GM12878 (cell line): ENCODE measurements at regions not wholly inside any gene's neighbourhood (a gene's known extent, or its start where the extent isn't known, plus 50 kb on each side); places are given as distances from the start of the nearest gene placed in this dataset.

Source experiments
- ATAC-seq: fragments of 200-7000 bp; cut with Tn5 transposase; 3 replicates; pipeline ENCODE4 v1.9.1; 2020; ENCODE audit warnings: mild to moderate bottlenecking, moderate library complexity
- BruUV-seq: library from RNA; stranded (reverse); fragments of 400-500 nt; replicated peaks from 2 replicates; lab custom pipeline; 2021; lab: Mats Ljungman, UMichigan
- CTCF ChIA-PET: fragments of 300-600 bp; sonication (Branson Sonifier 250); formaldehyde crosslinking; extraction: SDS; loops from one replicate; lab custom pipeline; 2021; ENCODE audit warnings: inconsistent platforms; lab: Yijun Ruan, JAX
- POLR2A ChIA-PET: fragments of 350-600 bp; formaldehyde crosslinking; extraction: SDS; loops from one replicate; lab custom pipeline; 2021; ENCODE audit warnings: inconsistent platforms; lab: Charles Lee
- RAD21 ChIA-PET: fragments of 300-600 bp; sonication (Branson Sonifier 250); formaldehyde crosslinking; loops from one replicate; lab custom pipeline; 2023; ENCODE audit warnings: antibody characterized with exemption; ENCODE audit not compliant: unreplicated experiment; lab: Charles Lee
- SMC1A ChIA-PET: fragments of 300-600 bp; sonication (Branson Sonifier 250); formaldehyde crosslinking; loops from one replicate; lab custom pipeline; 2023; ENCODE audit not compliant: unreplicated experiment, uncharacterized antibody; lab: Charles Lee
- DNase-seq: peaks from one replicate; pipeline ENCODE4 v3.0.0-alpha.2; 2011; ENCODE audit warnings: low read depth, low spot score
- FAIRE-seq: peaks from 3 replicates; lab custom pipeline; 2011; peaks lifted over from hg19 to GRCh38; lab: Jason Lieb, UNC
- H2AFZ ChIP-seq: 2 replicates; pipeline ENCODE4 v1.6.0; 2011; ENCODE audit warnings: low read depth, low read length, control low read depth; ENCODE audit not compliant: control insufficient read depth
- H3K27ac ChIP-seq: 2 replicates; pipeline ENCODE4 v1.5.1; 2011; ENCODE audit warnings: control low read depth; ENCODE audit not compliant: control insufficient read depth, insufficient read depth
- H3K27me3 ChIP-seq, 2 experiments: replicated peaks in 1 of 2; 2 replicates each; pipeline versions ENCODE4 v1.6.0 to v1.6.1; 2011; ENCODE audit warnings: low read length in 1 of 2; ENCODE audit not compliant: control insufficient read depth in 2 of 2, insufficient read depth in 2 of 2
- H3K36me3 ChIP-seq, 2 experiments: 2 replicates each; pipeline ENCODE4 v1.5.1; 2011; ENCODE audit warnings: low read length in 1 of 2; ENCODE audit not compliant: control insufficient read depth in 2 of 2, insufficient read depth in 2 of 2
- H3K4me1 ChIP-seq: 2 replicates; pipeline ENCODE4 v1.6.1; 2011; ENCODE audit warnings: mild to moderate bottlenecking, low read length, moderate library complexity, mixed read lengths; ENCODE audit not compliant: control insufficient read depth, insufficient read depth
- H3K4me2 ChIP-seq: 2 replicates; pipeline ENCODE4 v1.6.0; 2011; ENCODE audit warnings: control low read depth; ENCODE audit not compliant: control insufficient read depth, insufficient read depth
- H3K4me3 ChIP-seq: fragments of 200-600 bp; sonication (generic); 2 replicates; pipeline ENCODE4 v1.5.1; 2016
- H3K79me2 ChIP-seq: 2 replicates; pipeline ENCODE4 v1.6.0; 2011; ENCODE audit warnings: low read length; ENCODE audit not compliant: control insufficient read depth, insufficient read depth
- H3K9ac ChIP-seq: 2 replicates; pipeline ENCODE4 v1.8.0; 2011; ENCODE audit warnings: low read length, control low read depth, mixed read lengths; ENCODE audit not compliant: control insufficient read depth, insufficient read depth
- H3K9me3 ChIP-seq: replicated peaks from 3 replicates; pipeline ENCODE4 v1.5.1; 2011; ENCODE audit warnings: mild to moderate bottlenecking, low read length; ENCODE audit not compliant: control insufficient read depth, insufficient read depth
- H4K20me1 ChIP-seq: 2 replicates; pipeline ENCODE4 v1.6.0; 2011; ENCODE audit not compliant: control insufficient read depth, insufficient read depth
- ATF7 ChIP-seq: fragments of 450-650 bp; IDR thresholded peaks from 2 replicates; pipeline ENCODE4 v1.6.1; 2016; ENCODE audit warnings: low read depth, mild to moderate bottlenecking
- CHD2 ChIP-seq: IDR thresholded peaks from 2 replicates; pipeline ENCODE4 v1.6.1; 2011; ENCODE audit warnings: low read depth, low read length, improper control_type of control experiment, borderline replicate concordance
- ESRRA ChIP-seq: IDR thresholded peaks from 2 replicates; pipeline ENCODE4 v1.6.1; 2012; ENCODE audit warnings: mild to moderate bottlenecking, low read length, improper control_type of control experiment
- ETV6 ChIP-seq, 2 experiments: fragments of 450-650 bp in 1 of 2; IDR thresholded peaks in 1 of 2; conservative IDR thresholded peaks in 1 of 2; 2 replicates each; pipeline ENCODE4 v1.6.1; 2014; ENCODE audit warnings: antibody characterized with exemption in 1 of 2, borderline replicate concordance in 1 of 2, low read depth in 1 of 2, mild to moderate bottlenecking in 1 of 2, moderate library complexity in 1 of 2
- HCFC1 ChIP-seq: fragments of 150-350 bp; IDR thresholded peaks from 2 replicates; pipeline ENCODE4 v1.6.1; 2014; ENCODE audit warnings: low read length
- HDGF ChIP-seq: fragments of 450-650 bp; IDR thresholded peaks from 2 replicates; pipeline ENCODE4 v1.6.1; 2016; ENCODE audit warnings: antibody characterized with exemption
- KDM1A ChIP-seq: fragments of 200-600 bp; sonication (generic); IDR thresholded peaks from 2 replicates; pipeline ENCODE4 v1.6.1; 2016; ENCODE audit warnings: borderline replicate concordance
- PAX8 ChIP-seq: fragments of 450-650 bp; IDR thresholded peaks from 2 replicates; pipeline ENCODE4 v1.6.1; 2017; ENCODE audit warnings: mild to moderate bottlenecking, moderate library complexity
- RB1 ChIP-seq: fragments of 450-650 bp; formaldehyde crosslinking; IDR thresholded peaks from 2 replicates; pipeline ENCODE4 v1.6.1; 2017; ENCODE audit warnings: mild to moderate bottlenecking, borderline replicate concordance
- RUNX3 ChIP-seq: IDR thresholded peaks from 2 replicates; pipeline ENCODE4 v1.6.1; 2012; ENCODE audit warnings: low read length, inconsistent platforms
- ZNF207 ChIP-seq: fragments of 450-650 bp; IDR thresholded peaks from 2 replicates; pipeline ENCODE4 v1.6.1; 2014; ENCODE audit warnings: antibody characterized with exemption, mild to moderate bottlenecking, borderline replicate concordance
- WGBS: methylation state at CpG from one replicate; pipeline ENCODE4 v1.1.6; 2016; ENCODE audit warnings: low lambda C conversion rate; ENCODE audit not compliant: insufficient replicate concordance, insufficient coverage; ENCODE audit errors: missing lambda C conversion rate; 5-methylcytosine and 5-hydroxymethylcytosine counted together
- in situ Hi-C: fragments of 300-500 bp; cut with MboI; formaldehyde crosslinking; loops from 9 replicates; pipeline ENCODE4 v1.14.3; 2018; ENCODE audit warnings: mixed read lengths
- intact Hi-C: fragments of 100-400 bp; cut with micrococcal nuclease; formaldehyde crosslinking; loops from one replicate; pipeline ENCODE4 v1.14.2; 2022; ENCODE audit not compliant: unreplicated experiment
- TF ChIP-seq, protein P1 (sequence below): fragments of 450-650 bp; IDR thresholded peaks from 2 replicates; pipeline ENCODE4 v1.6.1; 2017; ENCODE audit warnings: borderline replicate concordance
- TF ChIP-seq, protein P2 (sequence below): fragments of 450-650 bp; IDR thresholded peaks from 2 replicates; pipeline ENCODE4 v1.6.1; 2016; ENCODE audit warnings: mild to moderate bottlenecking
- TF ChIP-seq, protein P3 (sequence below): IDR thresholded peaks from 2 replicates; pipeline ENCODE4 v1.6.1; 2012; ENCODE audit warnings: low read length, inconsistent platforms
- TF ChIP-seq, protein P4 (sequence below): IDR thresholded peaks from 2 replicates; pipeline ENCODE4 v1.6.1; 2011; ENCODE audit warnings: low read depth, mild to moderate bottlenecking, low read length, moderate library complexity, borderline replicate concordance; ENCODE audit errors: extremely low read depth

DNA sequence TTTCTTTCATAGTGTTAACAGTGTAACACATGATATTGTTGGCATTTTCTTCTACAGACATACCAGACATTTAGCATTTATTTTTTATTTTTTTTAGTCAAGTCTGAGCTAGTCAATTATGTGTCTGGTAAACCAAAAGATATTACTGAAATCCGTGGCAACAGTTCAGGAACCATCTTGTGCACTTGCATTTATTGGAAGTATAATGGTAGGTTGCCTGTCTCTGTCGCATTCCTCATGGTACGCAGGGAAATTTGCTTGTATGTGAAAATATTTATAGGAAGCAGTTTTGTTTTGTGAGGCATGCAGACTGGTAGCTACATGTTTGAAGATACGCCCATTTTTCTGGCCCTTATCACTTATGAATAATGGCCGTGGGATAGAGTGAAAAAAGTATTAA lies 186.1 kb upstream of the SLC38A2 start:
- H3K27ac ChIP-seq, result no peak overlapping the region
- intact Hi-C loops (no loop called here), in situ Hi-C loops (no loop called here)
- no peaks in the 10 kb centered on the region for H3K27me3 ChIP-seq
- no peaks in the 10 kb centered on the region for H3K79me2 ChIP-seq
- H3K4me2 ChIP-seq, result no peak overlapping the region
- no peak overlapping the region for H2AFZ ChIP-seq
- no peak overlapping the region for H3K4me3 ChIP-seq
- no peak for DNase-seq
- no peaks in the 10 kb centered on the region for H4K20me1 ChIP-seq
- BruUV-seq, result no TSS peak
- H3K4me1 ChIP-seq, result no peaks in the 10 kb centered on the region
- no peak overlapping the region for H3K9ac ChIP-seq
- H3K36me3 ChIP-seq, result no peaks in the 10 kb centered on the region
- RAD21 ChIA-PET, result no interaction called here
- no peaks in the 10 kb centered on the region for H3K9me3 ChIP-seq
- CTCF ChIA-PET, result interaction anchor here (0.9 to 1.1 kb wide), 4 partner anchors 10 to 190 kb away, joined by 3 to 4 read pairs (median 3); no protein-coding TSS in a partner anchor
- no peak for TF ChIP-seq HCFC1
- TF ChIP-seq CHD2, result no peak
- TF ChIP-seq, protein P1, sequence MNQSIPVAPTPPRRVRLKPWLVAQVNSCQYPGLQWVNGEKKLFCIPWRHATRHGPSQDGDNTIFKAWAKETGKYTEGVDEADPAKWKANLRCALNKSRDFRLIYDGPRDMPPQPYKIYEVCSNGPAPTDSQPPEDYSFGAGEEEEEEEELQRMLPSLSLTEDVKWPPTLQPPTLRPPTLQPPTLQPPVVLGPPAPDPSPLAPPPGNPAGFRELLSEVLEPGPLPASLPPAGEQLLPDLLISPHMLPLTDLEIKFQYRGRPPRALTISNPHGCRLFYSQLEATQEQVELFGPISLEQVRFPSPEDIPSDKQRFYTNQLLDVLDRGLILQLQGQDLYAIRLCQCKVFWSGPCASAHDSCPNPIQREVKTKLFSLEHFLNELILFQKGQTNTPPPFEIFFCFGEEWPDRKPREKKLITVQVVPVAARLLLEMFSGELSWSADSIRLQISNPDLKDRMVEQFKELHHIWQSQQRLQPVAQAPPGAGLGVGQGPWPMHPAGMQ, result no peak
- TF ChIP-seq RB1, result no peak
- no peak for TF ChIP-seq ESRRA
- no peak for TF ChIP-seq ZNF207
- TF ChIP-seq ETV6 (conservative IDR thresholded peaks at IDR 0.05 in 1 of 2, IDR thresholded peaks at IDR 0.05 in 1 of 2; ENCODE audit: borderline replicate concordance in 1 of 2, low read depth in 1 of 2), result no peak
- TF ChIP-seq, protein P2, sequence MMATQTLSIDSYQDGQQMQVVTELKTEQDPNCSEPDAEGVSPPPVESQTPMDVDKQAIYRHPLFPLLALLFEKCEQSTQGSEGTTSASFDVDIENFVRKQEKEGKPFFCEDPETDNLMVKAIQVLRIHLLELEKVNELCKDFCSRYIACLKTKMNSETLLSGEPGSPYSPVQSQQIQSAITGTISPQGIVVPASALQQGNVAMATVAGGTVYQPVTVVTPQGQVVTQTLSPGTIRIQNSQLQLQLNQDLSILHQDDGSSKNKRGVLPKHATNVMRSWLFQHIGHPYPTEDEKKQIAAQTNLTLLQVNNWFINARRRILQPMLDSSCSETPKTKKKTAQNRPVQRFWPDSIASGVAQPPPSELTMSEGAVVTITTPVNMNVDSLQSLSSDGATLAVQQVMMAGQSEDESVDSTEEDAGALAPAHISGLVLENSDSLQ, result no peak
- TF ChIP-seq PAX8, result no peak
- TF ChIP-seq, protein P3, sequence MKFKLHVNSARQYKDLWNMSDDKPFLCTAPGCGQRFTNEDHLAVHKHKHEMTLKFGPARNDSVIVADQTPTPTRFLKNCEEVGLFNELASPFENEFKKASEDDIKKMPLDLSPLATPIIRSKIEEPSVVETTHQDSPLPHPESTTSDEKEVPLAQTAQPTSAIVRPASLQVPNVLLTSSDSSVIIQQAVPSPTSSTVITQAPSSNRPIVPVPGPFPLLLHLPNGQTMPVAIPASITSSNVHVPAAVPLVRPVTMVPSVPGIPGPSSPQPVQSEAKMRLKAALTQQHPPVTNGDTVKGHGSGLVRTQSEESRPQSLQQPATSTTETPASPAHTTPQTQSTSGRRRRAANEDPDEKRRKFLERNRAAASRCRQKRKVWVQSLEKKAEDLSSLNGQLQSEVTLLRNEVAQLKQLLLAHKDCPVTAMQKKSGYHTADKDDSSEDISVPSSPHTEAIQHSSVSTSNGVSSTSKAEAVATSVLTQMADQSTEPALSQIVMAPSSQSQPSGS, result no peak
- TF ChIP-seq ATF7, result no peak
- TF ChIP-seq RUNX3, result no peak
- TF ChIP-seq KDM1A, result no peak
- TF ChIP-seq, protein P4, sequence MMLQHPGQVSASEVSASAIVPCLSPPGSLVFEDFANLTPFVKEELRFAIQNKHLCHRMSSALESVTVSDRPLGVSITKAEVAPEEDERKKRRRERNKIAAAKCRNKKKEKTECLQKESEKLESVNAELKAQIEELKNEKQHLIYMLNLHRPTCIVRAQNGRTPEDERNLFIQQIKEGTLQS, result no peak
- TF ChIP-seq HDGF, result no peak
- SMC1A ChIA-PET, result interaction anchor here (0.8 to 1.9 kb wide), 3 partner anchors 11 to 20 kb away, joined by 3 to 5 read pairs (median 4); no protein-coding TSS in a partner anchor
- 78% methylated on average over 5 of the region's 5 CpGs for WGBS
- FAIRE-seq, result no peak
- POLR2A ChIA-PET, result no interaction called here
- ATAC-seq, result no peak
